ENCODE measurements at regions not wholly inside any gene's neighbourhood (a gene's known extent, or its start where the extent isn't known, plus 50 kb on each side); places are given as distances from the start of the nearest gene placed in this dataset.

DNA sequence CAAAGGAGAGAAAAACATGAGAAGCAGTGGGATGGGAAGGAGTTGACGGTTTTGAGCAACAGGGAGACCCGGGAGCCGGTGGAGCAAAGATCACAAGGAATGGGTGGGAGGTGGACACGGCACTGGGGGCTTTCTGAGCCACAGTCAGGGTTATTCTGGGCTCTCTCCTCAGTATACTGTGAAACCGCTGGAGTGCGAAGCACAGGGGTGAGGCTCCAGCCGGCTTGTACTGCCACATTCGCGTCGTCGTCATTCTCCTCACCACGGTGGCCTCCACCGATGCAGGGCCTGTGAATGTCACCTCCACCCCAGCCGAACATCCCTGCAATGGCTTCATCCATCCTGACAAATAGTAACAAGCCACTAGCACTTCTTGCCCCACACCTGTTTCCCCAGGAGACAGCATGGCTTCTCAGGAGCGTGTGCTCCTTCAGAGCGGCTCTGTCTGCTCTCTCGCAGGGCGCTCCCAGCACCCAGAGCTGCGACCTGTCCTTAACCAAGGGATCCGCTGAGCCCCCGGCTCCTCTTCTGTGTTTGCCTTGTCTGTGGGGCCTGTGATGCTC lies 1165.3 kb downstream of the TBC1D22A start:
- DNase-seq = no peak
- Mint-ChIP-seq H3K36me3 (ENCODE audit: low read depth) (no peaks in the 10 kb centered on the region), H3K4me1 (ENCODE audit: low read depth) (no peaks in the 10 kb centered on the region), H3K4me3 (no peak overlapping the region), H3K27me3 (peaks cover 25% of the 10 kb centered on the region), H3K27ac (no peak overlapping the region), H3K9me3 (peaks cover 4% of the 10 kb centered on the region)

DNA sequence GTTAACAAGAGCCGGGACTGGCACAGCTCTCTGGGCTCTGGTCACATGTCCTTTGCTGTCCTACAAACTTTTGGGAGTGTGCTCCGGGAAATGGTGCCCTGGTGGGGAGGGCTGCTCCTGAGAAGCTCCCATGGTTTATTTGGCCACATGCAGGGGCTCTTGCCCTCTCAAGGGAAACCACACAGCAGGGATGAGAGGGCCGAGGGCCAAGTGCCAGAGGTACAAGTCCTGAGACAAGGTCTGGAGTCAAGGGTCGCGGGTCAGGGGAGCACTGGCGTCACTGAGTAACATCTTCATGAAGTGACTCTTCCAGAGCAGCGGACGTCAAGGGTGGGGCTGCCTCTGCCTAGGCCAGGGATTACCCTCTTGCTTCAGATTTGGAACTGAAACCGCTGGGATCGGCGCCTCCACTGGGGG lies 1160.6 kb downstream of the TBC1D22A start:
- DNase-seq = no peak
- Mint-ChIP-seq H3K4me3 (no peak overlapping the region), H3K9me3 (peaks cover 4% of the 10 kb centered on the region), H3K36me3 (ENCODE audit: low read depth) (no peaks in the 10 kb centered on the region), H3K27ac (no peak overlapping the region), H3K4me1 (ENCODE audit: low read depth) (peaks cover 19% of the 10 kb centered on the region), H3K27me3 (peaks cover 18% of the 10 kb centered on the region)

DNA sequence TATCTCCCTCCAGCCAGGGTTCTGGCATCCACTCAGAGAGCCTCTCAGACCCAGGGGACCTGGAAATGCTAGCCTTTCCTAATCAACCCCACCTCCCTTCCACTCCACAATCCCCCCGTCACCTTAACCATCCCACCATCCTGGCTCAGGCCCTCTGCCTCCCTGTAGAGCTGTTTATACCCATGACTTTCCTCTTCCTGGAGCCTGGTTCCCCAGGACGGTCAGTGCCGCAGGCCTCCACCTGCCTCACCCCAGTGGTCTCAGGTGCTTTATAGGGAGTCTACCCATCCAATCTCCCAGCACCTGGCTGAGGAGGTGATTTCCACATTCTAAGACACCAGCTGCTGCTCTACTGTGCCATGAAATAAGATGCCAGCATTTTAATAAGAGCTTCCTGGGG lies 1159.5 kb downstream of the TBC1D22A start:
- H3K4me1 Mint-ChIP-seq (ENCODE audit: low read depth) = peaks cover 21% of the 10 kb centered on the region
- H3K9me3 Mint-ChIP-seq = peaks cover 4% of the 10 kb centered on the region
- no peaks in the 10 kb centered on the region for H3K36me3 Mint-ChIP-seq (ENCODE audit: low read depth)
- no peak overlapping the region for H3K4me3 Mint-ChIP-seq
- no peak overlapping the region for H3K27ac Mint-ChIP-seq
- no peak for DNase-seq
- H3K27me3 Mint-ChIP-seq = peaks cover 6% of the 10 kb centered on the region

DNA sequence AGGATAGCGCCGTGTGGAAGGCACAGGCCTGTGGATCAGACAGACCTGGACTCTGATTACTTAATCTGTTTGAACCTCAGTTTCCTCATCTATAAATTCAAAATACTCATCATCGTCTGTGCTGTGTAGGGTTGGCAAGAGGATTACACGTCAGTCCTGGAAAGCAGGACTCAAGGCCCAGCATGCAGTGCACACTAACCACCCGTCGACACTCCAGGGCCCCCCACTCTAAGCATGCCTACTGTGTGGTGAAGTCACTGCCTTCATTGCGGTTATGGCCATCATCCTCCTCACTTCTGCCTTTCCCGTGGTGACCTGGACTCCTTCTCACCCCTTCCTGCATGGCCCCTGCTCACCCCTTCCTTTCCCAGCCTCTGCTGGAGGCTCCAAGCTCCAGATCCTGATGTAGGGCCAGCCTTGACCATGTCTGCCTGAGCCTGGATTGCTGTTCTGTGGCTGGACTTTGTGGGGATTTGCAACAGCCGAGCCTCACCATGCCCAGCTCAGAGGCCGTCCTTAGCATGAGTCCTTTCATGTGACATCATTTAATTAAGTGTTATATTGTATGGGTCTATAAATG lies 1158.0 kb downstream of the TBC1D22A start:
- no peak for DNase-seq
- H3K36me3 Mint-ChIP-seq (ENCODE audit: low read depth) = no peaks in the 10 kb centered on the region
- H3K4me1 Mint-ChIP-seq (ENCODE audit: low read depth) = peaks cover 21% of the 10 kb centered on the region
- no peaks in the 10 kb centered on the region for H3K27me3 Mint-ChIP-seq
- H3K9me3 Mint-ChIP-seq = peaks cover 4% of the 10 kb centered on the region
- no peak overlapping the region for H3K27ac Mint-ChIP-seq
- no peak overlapping the region for H3K4me3 Mint-ChIP-seq

DNA sequence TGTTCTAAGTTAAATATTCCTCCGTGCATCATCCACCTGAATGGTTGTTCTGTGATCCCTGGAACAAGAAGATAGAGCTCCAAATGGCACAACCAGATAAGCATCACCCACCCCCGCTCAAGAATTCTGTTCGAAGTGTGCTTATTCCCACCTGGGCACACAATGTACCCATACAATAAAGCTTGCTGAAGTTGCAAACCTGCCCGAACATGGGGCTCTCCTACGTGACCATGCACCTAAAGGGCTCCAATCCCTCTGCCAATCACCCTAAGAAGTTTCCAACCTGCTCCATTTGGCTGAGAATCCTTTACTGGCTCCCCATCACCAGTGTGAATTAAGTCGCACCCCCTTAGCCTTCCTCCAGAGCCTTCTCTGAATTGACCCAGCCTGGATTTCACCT lies 1157.4 kb downstream of the TBC1D22A start:
- no peak for DNase-seq
- Mint-ChIP-seq H3K27ac (no peak overlapping the region), H3K4me1 (ENCODE audit: low read depth) (peaks cover 21% of the 10 kb centered on the region), H3K9me3 (peaks cover 4% of the 10 kb centered on the region), H3K4me3 (no peak overlapping the region), H3K36me3 (ENCODE audit: low read depth) (no peaks in the 10 kb centered on the region), H3K27me3 (no peaks in the 10 kb centered on the region)

DNA sequence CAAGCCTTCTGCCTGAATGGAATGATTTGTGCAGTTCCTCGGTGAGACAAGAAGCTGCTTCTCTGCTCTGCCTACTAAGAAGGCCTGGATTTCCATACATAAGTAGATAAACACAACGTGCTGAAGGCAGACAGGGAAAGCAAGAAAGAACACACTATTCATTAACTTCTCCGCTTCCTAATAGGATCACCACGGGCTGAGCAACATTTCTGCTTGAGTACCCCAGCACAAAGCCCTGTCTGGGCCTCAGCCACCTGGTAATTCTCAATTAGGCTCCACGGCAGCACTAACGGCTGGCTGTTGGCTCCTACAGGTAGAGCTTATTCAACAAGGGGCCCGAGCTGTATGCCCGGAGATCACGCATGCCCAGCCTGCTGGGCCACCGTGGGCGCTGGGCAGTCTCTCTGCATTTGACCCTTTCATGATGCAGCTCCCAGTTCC lies 1156.6 kb downstream of the TBC1D22A start:
- Mint-ChIP-seq H3K27ac (no peak overlapping the region), H3K4me1 (ENCODE audit: low read depth) (peaks cover 21% of the 10 kb centered on the region), H3K4me3 (no peak overlapping the region), H3K9me3 (peaks cover 2% of the 10 kb centered on the region), H3K27me3 (no peaks in the 10 kb centered on the region), H3K36me3 (ENCODE audit: low read depth) (no peaks in the 10 kb centered on the region)
- DNase-seq = no peak

DNA sequence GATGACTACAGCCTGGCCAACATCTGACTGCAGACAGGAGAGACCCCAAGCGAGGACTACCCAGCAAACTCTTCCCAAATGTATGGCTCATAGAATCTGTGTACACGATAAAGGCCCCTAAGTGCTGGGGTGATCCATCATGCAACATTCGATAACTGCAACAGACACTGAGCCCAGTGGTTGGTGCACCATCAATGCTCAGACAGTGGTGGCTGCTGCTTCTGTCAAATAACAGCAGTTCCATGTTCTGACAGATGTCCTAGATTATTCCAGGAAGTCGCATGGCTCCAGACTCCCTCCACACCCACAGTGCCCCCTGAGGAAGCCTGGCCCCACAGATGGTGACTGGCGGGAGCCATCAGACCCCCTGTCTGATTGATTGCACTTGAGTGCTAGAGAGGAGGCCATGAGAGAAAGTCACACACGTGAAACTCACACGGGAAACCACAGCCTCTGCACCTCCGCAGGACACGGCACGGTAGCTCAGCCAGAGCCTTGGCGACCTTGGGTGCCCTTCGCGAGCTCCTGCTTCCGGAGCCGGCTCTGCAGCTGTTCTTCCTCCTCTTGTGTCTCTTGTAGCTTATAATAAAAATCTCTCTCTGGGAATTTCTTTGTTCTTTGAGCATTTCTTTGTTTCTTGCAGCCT lies 1155.9 kb downstream of the TBC1D22A start:
- H3K27me3 Mint-ChIP-seq = no peaks in the 10 kb centered on the region
- no peaks in the 10 kb centered on the region for H3K9me3 Mint-ChIP-seq
- DNase-seq = peak; percentile 61
- H3K27ac Mint-ChIP-seq = no peak overlapping the region
- H3K4me3 Mint-ChIP-seq = no peak overlapping the region
- no peaks in the 10 kb centered on the region for H3K36me3 Mint-ChIP-seq (ENCODE audit: low read depth)
- peaks cover 21% of the 10 kb centered on the region for H3K4me1 Mint-ChIP-seq (ENCODE audit: low read depth)

DNA sequence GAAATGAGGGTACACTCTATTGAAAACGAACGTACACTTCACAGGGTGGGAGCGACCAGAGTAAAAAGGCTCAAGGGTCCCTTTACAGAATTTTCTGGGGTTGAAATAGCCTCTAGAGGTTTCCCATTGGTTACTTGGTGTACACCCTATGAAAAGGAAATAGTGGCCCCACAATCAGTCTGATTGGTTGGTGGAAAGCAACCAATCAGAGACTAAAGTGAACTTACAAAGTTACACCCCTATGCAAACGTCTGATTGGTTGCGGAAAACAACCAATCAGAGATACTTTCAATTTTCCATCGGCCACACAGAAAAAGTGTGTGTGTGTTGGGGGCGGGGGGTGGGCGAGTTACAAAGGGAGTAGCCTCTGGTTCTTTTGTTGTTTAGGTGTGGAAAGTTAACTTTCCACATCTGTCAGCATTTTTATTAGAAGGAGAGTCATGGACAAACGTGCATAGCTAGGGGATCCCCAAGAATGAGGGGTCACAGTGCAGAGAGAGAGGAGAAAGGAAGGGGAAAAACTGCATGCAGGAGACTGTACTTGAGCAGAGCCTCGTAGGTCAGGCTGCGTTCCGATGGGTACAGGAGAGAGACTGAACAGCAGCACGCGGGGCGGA lies 1152.1 kb downstream of the TBC1D22A start:
- H3K36me3 Mint-ChIP-seq (ENCODE audit: low read depth) = no peaks in the 10 kb centered on the region

DNA sequence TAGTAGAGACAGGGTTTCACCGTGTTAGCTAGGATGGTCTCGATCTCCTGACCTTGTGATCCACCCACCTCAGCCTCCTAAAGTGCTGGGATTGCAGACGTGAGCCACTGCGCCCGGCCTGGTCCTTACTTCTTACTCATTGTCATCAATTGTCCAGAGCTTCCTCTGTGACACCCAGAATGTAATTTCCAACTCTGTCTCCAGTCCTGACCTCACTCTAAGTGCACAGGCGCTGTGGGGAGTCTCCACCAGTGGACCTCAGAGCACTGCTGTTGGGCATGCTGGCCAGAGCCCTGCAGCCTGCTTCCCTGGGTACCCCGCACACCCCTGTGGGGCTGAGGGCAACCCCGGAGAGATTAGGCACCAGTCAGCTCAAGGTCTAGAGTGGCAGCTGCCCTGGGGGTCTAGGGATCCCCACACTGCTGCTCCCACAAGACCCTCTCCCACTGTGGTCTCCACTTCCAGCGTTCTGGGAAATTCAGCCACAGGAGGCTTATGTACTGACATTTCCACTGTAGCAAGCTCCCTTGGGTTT lies 1140.3 kb downstream of the TBC1D22A start:
- Mint-ChIP-seq H3K4me3 (no peak overlapping the region), H3K27me3 (peaks cover 2% of the 10 kb centered on the region), H3K4me1 (ENCODE audit: low read depth) (no peaks in the 10 kb centered on the region), H3K27ac (no peak overlapping the region), H3K36me3 (ENCODE audit: low read depth) (no peaks in the 10 kb centered on the region), H3K9me3 (no peaks in the 10 kb centered on the region)
- no peak for DNase-seq

More for the DNA sequence above, 1152.1 kb downstream of the TBC1D22A start:
- Mint-ChIP-seq H3K9me3 (peaks cover 11% of the 10 kb centered on the region), H3K27ac (no peak overlapping the region), H3K4me1 (ENCODE audit: low read depth) (peaks cover 18% of the 10 kb centered on the region), H3K4me3 (no peak overlapping the region), H3K27me3 (no peaks in the 10 kb centered on the region)
- no peak for DNase-seq

DNA sequence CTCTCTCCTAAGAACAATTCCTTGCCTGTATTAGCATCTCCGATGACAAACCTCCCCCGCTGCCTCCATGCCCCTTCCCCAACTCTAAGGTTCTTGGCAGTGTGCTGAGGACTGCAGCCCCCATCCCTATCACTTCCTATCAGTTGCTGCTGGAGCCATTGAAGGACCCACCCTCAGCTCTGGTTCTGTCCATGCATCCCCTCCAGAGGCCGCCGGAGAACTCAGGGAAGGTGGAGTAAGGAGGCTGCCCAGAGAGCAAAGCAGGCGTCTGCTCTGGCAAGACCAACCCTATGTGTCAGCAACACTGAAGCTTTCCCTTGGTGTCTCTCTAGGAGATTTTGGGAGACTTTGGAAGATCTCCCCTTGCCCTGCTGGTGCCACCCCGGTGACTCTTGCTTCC lies 1139.5 kb downstream of the TBC1D22A start:
- Mint-ChIP-seq H3K4me1 (ENCODE audit: low read depth) (no peaks in the 10 kb centered on the region), H3K36me3 (ENCODE audit: low read depth) (no peaks in the 10 kb centered on the region), H3K27ac (no peak overlapping the region), H3K9me3 (no peaks in the 10 kb centered on the region), H3K27me3 (peaks cover 3% of the 10 kb centered on the region), H3K4me3 (no peak overlapping the region)
- no peak for DNase-seq

DNA sequence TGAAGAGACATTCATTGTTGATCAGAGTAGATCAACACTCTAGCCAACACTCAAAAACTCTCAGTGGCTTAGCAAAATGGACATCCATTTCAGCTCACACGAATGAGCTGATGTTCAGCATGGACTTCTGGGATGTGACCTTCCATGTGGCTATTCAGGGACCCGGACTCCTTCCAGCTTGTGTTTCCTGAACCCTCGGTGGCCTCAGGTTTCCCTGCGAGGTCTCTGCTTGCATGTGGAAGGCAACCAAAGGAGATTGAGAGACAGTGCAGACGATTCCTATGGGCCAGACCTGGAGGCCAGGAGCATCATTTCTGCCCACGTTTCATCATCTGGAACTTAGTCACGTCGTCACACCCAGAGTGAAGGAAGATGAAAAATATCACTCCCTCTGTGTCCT lies 1137.4 kb downstream of the TBC1D22A start:
- Mint-ChIP-seq H3K27me3 (peaks cover 6% of the 10 kb centered on the region), H3K4me1 (ENCODE audit: low read depth) (no peaks in the 10 kb centered on the region), H3K4me3 (no peak overlapping the region), H3K27ac (no peak overlapping the region), H3K9me3 (peaks cover 3% of the 10 kb centered on the region), H3K36me3 (ENCODE audit: low read depth) (no peaks in the 10 kb centered on the region)
- no peak for DNase-seq

DNA sequence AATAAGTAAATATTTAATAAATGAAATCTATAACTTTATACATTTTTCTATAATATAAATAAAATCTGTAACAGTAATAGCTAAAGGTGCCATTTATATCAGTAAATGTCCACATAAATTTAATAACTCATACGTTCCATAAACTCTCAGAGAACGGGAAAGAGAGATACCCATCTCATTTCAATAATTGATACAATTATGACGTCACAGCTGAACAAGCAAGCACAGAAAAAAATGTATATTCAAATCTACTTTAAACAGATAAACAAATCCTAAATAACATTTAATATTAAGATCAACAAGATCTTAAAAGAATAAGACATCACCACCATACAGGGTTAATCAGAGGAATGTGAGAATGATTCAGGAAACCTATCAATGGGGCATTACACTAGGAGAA lies 1136.5 kb downstream of the TBC1D22A start:
- H3K27me3 Mint-ChIP-seq = peaks cover 6% of the 10 kb centered on the region
- H3K4me3 Mint-ChIP-seq = no peak overlapping the region
- no peaks in the 10 kb centered on the region for H3K4me1 Mint-ChIP-seq (ENCODE audit: low read depth)
- DNase-seq = no peak
- H3K27ac Mint-ChIP-seq = no peak overlapping the region
- H3K9me3 Mint-ChIP-seq = peaks cover 9% of the 10 kb centered on the region
- no peaks in the 10 kb centered on the region for H3K36me3 Mint-ChIP-seq (ENCODE audit: low read depth)

DNA sequence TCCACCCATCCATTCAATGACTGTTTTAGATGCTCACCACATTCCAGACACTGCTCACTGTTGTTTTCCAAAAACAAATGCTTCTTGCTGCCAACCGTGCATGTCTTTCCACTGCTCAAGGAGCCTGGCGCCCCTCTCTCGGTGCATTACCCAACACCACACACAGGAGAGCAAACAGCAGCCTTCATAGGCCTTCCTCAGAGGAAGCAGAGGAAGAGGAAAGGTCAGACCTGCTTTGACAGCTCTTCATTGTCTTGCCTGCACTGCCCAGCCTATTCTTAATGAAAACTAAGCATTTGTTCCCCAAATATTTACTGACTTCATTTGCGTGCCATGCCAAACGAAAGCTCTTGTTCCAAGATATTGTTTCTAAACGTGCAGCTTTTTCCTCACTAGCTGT lies 1129.2 kb downstream of the TBC1D22A start:
- Mint-ChIP-seq H3K36me3 (ENCODE audit: low read depth) (no peaks in the 10 kb centered on the region), H3K27me3 (peaks cover 16% of the 10 kb centered on the region), H3K9me3 (peaks cover 10% of the 10 kb centered on the region), H3K27ac (no peak overlapping the region), H3K4me1 (ENCODE audit: low read depth) (no peaks in the 10 kb centered on the region), H3K4me3 (no peak overlapping the region)
- no peak for DNase-seq

DNA sequence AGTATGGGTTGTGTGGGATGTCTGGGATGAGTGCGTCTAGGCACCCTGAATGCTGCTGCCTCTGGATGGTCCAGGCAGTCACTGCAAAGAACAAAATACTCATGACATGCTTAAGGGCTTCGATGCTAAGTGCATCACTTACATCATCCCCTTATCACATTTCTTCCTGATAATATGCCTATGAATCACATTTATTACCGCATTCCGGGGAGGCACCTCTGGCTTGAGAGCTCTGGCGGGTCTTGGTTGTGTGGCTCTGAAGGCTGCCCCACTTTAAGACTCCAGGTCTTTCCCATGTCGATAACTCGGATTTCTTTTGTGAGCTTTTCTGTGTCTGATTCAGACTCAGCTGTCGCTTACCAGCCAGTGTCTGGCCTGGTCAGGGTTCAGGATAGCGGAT lies 1126.4 kb downstream of the TBC1D22A start:
- Mint-ChIP-seq H3K4me3 (no peak overlapping the region), H3K9me3 (no peaks in the 10 kb centered on the region), H3K27me3 (peaks cover 13% of the 10 kb centered on the region), H3K36me3 (ENCODE audit: low read depth) (no peaks in the 10 kb centered on the region), H3K27ac (no peak overlapping the region), H3K4me1 (ENCODE audit: low read depth) (no peaks in the 10 kb centered on the region)
- no peak for DNase-seq

DNA sequence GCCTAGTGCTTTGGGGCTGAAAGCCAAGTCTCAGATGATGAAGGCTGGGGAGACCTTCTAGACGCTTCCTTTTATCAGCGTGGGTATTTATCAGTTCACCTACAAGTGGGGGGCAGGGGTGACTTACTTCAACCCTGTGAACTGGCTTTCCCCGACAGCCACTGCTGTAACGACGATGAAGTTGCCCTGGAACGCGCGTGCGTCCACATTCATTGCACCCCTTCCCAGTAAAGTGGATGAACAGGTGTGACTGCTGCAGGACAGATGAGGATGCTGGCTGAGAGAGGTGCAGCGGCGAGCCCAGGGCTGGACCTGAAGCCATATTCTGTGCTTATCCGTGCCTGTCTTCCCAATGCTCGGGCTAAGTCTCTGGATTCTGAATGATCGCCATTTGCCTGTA lies 1122.3 kb downstream of the TBC1D22A start:
- Mint-ChIP-seq H3K4me3 (no peak overlapping the region), H3K4me1 (ENCODE audit: low read depth) (no peaks in the 10 kb centered on the region), H3K9me3 (no peaks in the 10 kb centered on the region), H3K27me3 (peaks cover 5% of the 10 kb centered on the region), H3K36me3 (ENCODE audit: low read depth) (no peaks in the 10 kb centered on the region), H3K27ac (no peak overlapping the region)
- no peak for DNase-seq

Data from activated T-cell treated with anti-CD3 and anti-CD28 coated beads, Interleukin-2, amount 50 U/mL, for 24 hours (primary cell).